Neuron (in vitro differentiated cells): ENCODE measurements at regions not wholly inside any gene's neighbourhood (a gene's known extent, or its start where the extent isn't known, plus 50 kb on each side); places are given as distances from the start of the nearest gene placed in this dataset.

ENCODE experiments used
- H2AFZ ChIP-seq: one replicate; pipeline ENCODE4 v1.6.1; 2013; ENCODE audit warnings: low read depth, mild to moderate bottlenecking, inconsistent platforms, low read length, moderate library complexity
- H3K27me3 ChIP-seq: one replicate; pipeline ENCODE4 v1.6.1; 2013; ENCODE audit warnings: low read length; ENCODE audit not compliant: insufficient read depth
- H3K36me3 ChIP-seq: one replicate; pipeline ENCODE4 v1.6.1; 2013; ENCODE audit warnings: low read length; ENCODE audit not compliant: insufficient read depth
- H3K4me1 ChIP-seq: one replicate; pipeline ENCODE4 v1.6.1; 2013; ENCODE audit warnings: low read length; ENCODE audit not compliant: insufficient read depth
- H3K4me3 ChIP-seq: 2 replicates; pipeline ENCODE4 v1.5.1; 2013; ENCODE audit warnings: mild to moderate bottlenecking, low read length, moderate library complexity
- H3K9me3 ChIP-seq: one replicate; pipeline ENCODE4 v1.6.1; 2013; ENCODE audit warnings: low read length

GRCh38 chr11:122186439-122187080 lies 70.5 kb upstream of the BLID start:
- H3K36me3 ChIP-seq = no peaks in the 10 kb centered on the region
- no peaks in the 10 kb centered on the region for H3K9me3 ChIP-seq
- no peaks in the 10 kb centered on the region for H3K4me1 ChIP-seq
- H3K4me3 ChIP-seq = no peak overlapping the region
- H2AFZ ChIP-seq = no peak overlapping the region
- no peaks in the 10 kb centered on the region for H3K27me3 ChIP-seq

GRCh38 chr11:122183933-122184332 lies 67.9 kb upstream of the BLID start:
- H3K27me3 ChIP-seq = no peaks in the 10 kb centered on the region
- no peak overlapping the region for H2AFZ ChIP-seq
- H3K4me1 ChIP-seq = no peaks in the 10 kb centered on the region
- H3K9me3 ChIP-seq = no peaks in the 10 kb centered on the region
- no peak overlapping the region for H3K4me3 ChIP-seq
- H3K36me3 ChIP-seq = no peaks in the 10 kb centered on the region

DNA sequence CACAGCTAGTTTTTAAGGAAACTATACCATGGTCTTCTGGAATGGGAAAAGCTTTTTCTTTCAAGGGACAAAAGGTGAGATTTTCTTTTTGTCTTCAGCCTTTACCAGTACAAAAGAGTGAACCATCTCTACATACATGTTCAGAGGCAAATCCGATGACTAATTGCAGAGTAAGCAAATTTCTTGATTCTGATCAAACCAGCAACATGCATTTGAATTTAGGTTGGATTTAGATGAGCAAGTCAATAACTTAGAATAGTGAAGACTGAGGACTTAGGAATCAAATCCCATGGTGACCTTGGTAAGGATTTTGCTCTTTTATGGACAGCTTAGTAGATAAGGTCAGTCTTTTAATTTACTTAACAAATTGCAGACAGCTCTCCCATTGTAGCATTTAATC lies 65.9 kb upstream of the BLID start:
- Histone ChIP-seq H3K9me3 (no peaks in the 10 kb centered on the region), H3K4me1 (peaks cover 2% of the 10 kb centered on the region), H3K36me3 (no peaks in the 10 kb centered on the region), H2AFZ (no peak overlapping the region), H3K27me3 (no peaks in the 10 kb centered on the region), H3K4me3 (no peak overlapping the region)

DNA sequence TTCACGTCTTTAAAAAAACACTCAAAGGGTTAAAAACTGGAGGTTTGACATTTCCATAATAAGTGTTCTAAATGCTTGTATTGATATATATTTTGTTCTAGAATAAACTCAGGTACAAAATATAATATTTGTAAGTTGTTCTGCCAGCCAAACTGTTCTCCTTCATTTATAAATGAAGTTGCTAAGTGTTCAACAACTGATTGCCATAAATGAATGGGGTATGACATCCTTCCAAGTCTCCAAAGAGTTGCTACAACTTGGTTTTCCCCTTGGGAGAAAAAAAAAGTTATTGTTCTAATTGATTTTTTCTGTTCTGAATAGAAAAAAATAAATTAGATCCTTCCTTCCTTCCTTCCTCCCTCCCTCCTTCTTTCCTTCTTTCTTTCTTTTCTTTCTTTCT lies 65.4 kb upstream of the BLID start:
- H3K36me3 ChIP-seq = no peaks in the 10 kb centered on the region
- H3K4me3 ChIP-seq = no peak overlapping the region
- H2AFZ ChIP-seq = no peak overlapping the region
- H3K27me3 ChIP-seq = no peaks in the 10 kb centered on the region
- peaks cover 2% of the 10 kb centered on the region for H3K4me1 ChIP-seq
- no peaks in the 10 kb centered on the region for H3K9me3 ChIP-seq

DNA sequence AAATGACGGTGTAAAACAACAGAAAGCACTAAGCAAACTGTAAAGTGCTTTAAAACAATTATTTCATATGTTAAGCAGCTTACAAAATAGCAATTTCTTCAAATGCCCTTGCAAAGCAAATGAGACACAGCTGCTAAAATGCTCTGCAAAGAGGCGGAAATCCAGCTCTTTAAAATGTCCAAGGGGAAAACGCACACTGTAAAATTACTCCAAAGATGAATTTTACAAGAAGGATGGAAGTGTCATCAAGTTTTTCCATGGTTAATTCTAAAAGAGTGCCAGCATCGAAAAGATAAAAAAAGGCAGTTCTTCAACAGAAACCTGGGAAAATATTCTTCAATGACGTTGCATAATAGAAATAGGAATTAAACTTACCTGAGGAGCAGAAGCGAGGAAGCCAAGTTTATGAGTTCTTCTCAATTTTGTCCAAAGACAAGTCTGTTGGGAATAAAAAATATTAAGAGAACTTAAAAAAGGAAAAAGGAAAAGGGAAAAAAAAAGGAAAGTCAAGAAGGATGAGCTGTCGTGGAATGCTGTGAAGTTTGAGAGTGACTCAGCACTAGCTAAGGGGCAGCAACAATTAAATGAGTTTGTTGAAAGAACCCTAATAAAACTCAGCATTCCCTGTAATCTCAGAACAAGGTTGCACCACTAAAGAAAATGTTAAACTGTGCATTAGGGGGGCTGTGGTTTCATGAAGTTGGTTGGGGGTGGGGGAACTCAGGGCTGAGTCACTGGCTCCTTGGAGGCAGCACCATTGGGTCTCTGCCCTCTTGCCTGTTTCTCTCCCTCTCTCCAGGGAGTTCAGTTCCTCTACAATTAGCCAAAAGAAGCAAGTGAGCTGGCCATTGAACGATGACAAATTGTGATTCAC lies 64.2 kb upstream of the BLID start:
- Histone ChIP-seq H3K4me3 (no peak overlapping the region), H3K36me3 (no peaks in the 10 kb centered on the region), H2AFZ (no peak overlapping the region), H3K9me3 (no peaks in the 10 kb centered on the region), H3K27me3 (no peaks in the 10 kb centered on the region), H3K4me1 (peaks cover 2% of the 10 kb centered on the region)

GRCh38 chr11:122178795-122179194 lies 62.8 kb upstream of the BLID start:
- Histone ChIP-seq H3K27me3 (no peaks in the 10 kb centered on the region), H3K4me3 (no peak overlapping the region), H3K9me3 (no peaks in the 10 kb centered on the region), H3K36me3 (no peaks in the 10 kb centered on the region), H2AFZ (no peak overlapping the region), H3K4me1 (peaks cover 2% of the 10 kb centered on the region)

GRCh38 chr11:122177238-122177637 lies 61.2 kb upstream of the BLID start:
- Histone ChIP-seq H3K4me3 (no peak overlapping the region), H3K27me3 (no peaks in the 10 kb centered on the region), H2AFZ (no peak overlapping the region), H3K9me3 (no peaks in the 10 kb centered on the region), H3K4me1 (peaks cover 2% of the 10 kb centered on the region), H3K36me3 (no peaks in the 10 kb centered on the region)

DNA sequence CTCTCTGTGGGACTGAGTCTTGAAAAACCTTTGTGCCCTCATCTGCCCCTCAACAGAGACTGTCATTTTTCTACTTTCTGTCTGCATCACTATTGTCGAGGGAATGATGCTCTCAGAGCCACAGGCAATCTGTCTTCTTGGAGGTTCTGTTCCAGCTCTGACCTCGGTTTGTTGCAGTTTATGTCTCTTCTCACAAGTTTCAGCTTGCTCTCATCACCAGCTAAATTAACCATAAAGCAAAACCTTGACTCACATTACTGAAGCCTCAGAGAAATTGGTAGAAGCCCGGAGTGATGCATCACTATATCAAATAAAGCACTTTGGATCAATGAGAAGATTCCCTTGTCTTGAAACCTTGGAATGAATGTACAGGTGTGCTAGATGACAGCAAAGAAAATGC lies 60.6 kb upstream of the BLID start:
- H2AFZ ChIP-seq = no peak overlapping the region
- peaks cover 2% of the 10 kb centered on the region for H3K4me1 ChIP-seq
- no peak overlapping the region for H3K4me3 ChIP-seq
- H3K36me3 ChIP-seq = no peaks in the 10 kb centered on the region
- no peaks in the 10 kb centered on the region for H3K9me3 ChIP-seq
- H3K27me3 ChIP-seq = no peaks in the 10 kb centered on the region

- Histone ChIP-seq H3K27me3 (no peaks in the 10 kb centered on the region), H3K9me3 (no peaks in the 10 kb centered on the region), H3K4me1 (peaks cover 2% of the 10 kb centered on the region), H3K4me3 (no peak overlapping the region), H3K36me3 (no peaks in the 10 kb centered on the region), H2AFZ (no peak overlapping the region)
Measured at GRCh38 chr11:122175306-122175705, 59.3 kb upstream of the BLID start.

DNA sequence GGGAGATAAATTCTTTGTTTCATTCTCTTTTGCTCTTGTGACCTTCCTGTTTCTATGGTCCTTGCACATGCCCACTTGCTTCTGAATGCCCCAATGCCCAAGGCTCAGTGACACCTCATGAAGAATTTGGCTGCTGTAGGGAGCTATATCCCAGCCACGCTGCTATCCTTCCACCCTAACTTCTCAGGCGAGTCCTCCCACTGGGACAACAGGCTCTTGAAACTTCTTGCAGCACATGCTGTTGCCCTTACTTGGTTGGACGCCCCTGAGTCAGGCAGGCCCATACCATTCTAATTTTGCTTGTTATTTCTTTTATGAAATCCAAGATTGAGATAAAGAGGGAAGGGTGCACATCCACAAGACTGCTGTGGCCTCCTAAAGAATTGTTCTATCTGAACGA lies 57.6 kb upstream of the BLID start:
- peaks cover 2% of the 10 kb centered on the region for H3K4me1 ChIP-seq
- H3K36me3 ChIP-seq = no peaks in the 10 kb centered on the region
- H3K4me3 ChIP-seq = no peak overlapping the region
- no peaks in the 10 kb centered on the region for H3K27me3 ChIP-seq
- no peak overlapping the region for H2AFZ ChIP-seq
- H3K9me3 ChIP-seq = no peaks in the 10 kb centered on the region

- H3K9me3 ChIP-seq = no peaks in the 10 kb centered on the region
- H3K27me3 ChIP-seq = no peaks in the 10 kb centered on the region
- H2AFZ ChIP-seq = no peak overlapping the region
- no peaks in the 10 kb centered on the region for H3K36me3 ChIP-seq
- peaks cover 2% of the 10 kb centered on the region for H3K4me1 ChIP-seq
- no peak overlapping the region for H3K4me3 ChIP-seq
Measured at GRCh38 chr11:122173074-122173450, 57.0 kb upstream of the BLID start.

DNA sequence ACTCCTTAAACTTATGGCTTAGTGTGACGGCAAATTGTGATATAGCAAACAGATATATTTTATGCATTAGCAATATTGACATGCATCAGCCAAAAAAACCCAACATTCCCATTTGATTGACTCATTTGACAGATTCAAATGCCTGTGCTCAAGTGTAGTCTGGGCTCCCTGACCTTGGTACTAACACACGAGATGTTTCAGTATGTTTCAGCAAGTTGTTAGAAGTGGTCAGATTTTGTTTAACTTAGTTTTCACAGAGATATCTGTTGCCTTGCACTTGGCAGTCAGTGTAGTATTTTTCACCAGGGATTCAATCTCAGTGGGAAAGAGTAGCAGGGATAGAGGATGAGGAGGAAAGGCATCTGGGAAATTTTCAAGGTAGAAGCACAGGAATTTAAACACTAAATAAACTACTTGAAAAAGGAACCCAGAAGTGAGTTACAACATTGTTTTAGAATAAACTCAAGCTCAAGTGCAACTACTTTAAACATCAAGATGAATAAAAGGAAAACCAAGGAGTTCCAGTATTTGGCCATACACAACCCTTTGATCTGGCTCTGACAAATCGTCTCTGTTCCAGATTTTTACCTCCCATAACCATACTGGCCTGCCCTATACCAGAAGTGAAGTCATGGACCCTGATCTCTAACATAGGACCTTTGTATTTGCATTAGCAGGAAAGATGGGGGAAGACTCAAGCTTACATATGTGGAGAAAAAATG lies 56.5 kb upstream of the BLID start:
- peaks cover 2% of the 10 kb centered on the region for H3K4me1 ChIP-seq
- no peaks in the 10 kb centered on the region for H3K9me3 ChIP-seq
- H2AFZ ChIP-seq = no peak overlapping the region
- no peaks in the 10 kb centered on the region for H3K27me3 ChIP-seq
- H3K4me3 ChIP-seq = no peak overlapping the region
- H3K36me3 ChIP-seq = no peaks in the 10 kb centered on the region

DNA sequence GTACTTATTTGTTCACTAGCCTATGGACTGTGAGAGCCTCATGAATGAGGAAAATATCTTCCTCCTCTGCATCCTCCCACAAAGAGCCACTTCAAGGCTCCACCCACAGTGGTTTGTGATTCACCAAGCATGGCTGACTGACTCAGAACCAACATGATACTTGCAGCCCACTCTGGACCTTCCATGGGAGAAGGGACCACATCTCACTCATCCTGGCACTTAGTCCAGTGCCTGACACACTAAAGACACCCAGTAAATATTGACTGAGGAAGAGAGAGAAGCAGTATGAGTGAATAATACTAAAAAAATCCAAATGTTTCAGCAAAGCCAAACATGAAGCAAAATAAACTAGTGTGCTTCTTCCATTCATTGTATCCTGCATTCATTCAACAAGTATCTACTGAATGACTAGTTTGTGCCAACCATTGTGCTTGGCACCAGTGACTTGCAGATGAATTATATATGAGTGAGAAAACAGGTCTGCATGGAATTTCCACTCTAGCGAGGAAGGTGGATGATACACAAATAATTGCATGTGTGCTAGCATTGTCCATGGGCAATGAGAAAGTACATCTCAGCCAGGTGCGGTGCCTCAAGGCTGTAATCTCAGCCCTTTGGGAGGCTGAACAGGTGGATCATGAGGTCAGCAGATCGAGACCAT lies 54.9 kb upstream of the BLID start:
- no peaks in the 10 kb centered on the region for H3K27me3 ChIP-seq
- H3K4me1 ChIP-seq = no peaks in the 10 kb centered on the region
- H2AFZ ChIP-seq = no peak overlapping the region

More for the DNA sequence above, 54.9 kb upstream of the BLID start:
- Histone ChIP-seq H3K36me3 (no peaks in the 10 kb centered on the region), H3K4me3 (no peak overlapping the region), H3K9me3 (no peaks in the 10 kb centered on the region)
